A673 (cell line): ENCODE measurements at regions not wholly inside any gene's neighbourhood (a gene's known extent, or its start where the extent isn't known, plus 50 kb on each side); places are given as distances from the start of the nearest gene placed in this dataset.

Source experiments
- BruUV-seq: library from RNA; stranded (reverse); fragments of 400-500 nt; replicated peaks from 2 replicates; lab custom pipeline; 2021; lab: Mats Ljungman, UMichigan
- CTCF ChIA-PET: fragments of 300-600 bp; sonication (Branson Sonifier 250); formaldehyde crosslinking; loops from one replicate; lab custom pipeline; 2022; ENCODE audit warnings: antibody characterized with exemption; lab: Charles Lee
- POLR2A ChIA-PET: fragments of 300-600 bp; sonication (Branson Sonifier 250); formaldehyde crosslinking; loops from one replicate; lab custom pipeline; 2022; ENCODE audit warnings: antibody characterized with exemption; ENCODE audit not compliant: low non-redundant PET; lab: Charles Lee
- DNase-seq: peaks from one replicate; pipeline ENCODE4 v3.0.0-alpha.2; 2015; ENCODE audit warnings: low spot score
- H3K27ac ChIP-seq: fragments of 200-600 bp; sonication (generic); 2 replicates; pipeline ENCODE4 v1.5.1; 2016; ENCODE audit warnings: mixed run types, low read depth, mild to moderate bottlenecking, mixed read lengths, antibody characterized with exemption, low read length; ENCODE audit not compliant: poor library complexity, severe bottlenecking
- H3K27me3 ChIP-seq: fragments of 200-600 bp; sonication (generic); replicated peaks from 2 replicates; pipeline ENCODE4 v1.6.1; 2017; ENCODE audit warnings: mixed run types, low read depth, mild to moderate bottlenecking, mixed read lengths, antibody characterized with exemption, low read length; ENCODE audit not compliant: insufficient read depth, poor library complexity
- H3K36me3 ChIP-seq: fragments of 200-600 bp; sonication (generic); 2 replicates; pipeline ENCODE4 v1.6.1; 2016; ENCODE audit warnings: mixed run types, mild to moderate bottlenecking, mixed read lengths, antibody characterized with exemption, low read length; ENCODE audit not compliant: insufficient read depth, poor library complexity, severe bottlenecking
- H3K4me1 ChIP-seq: fragments of 200-600 bp; sonication (generic); 2 replicates; pipeline ENCODE4 v1.6.1; 2017; ENCODE audit warnings: mixed run types, mild to moderate bottlenecking, mixed read lengths, antibody characterized with exemption, low read length; ENCODE audit not compliant: insufficient read depth, poor library complexity, severe bottlenecking
- H3K4me3 ChIP-seq: fragments of 200-600 bp; sonication (generic); 2 replicates; pipeline ENCODE4 v1.5.1; 2016; ENCODE audit warnings: low read depth, mixed run types, mild to moderate bottlenecking, mixed read lengths, low read length; ENCODE audit not compliant: poor library complexity, severe bottlenecking
- H3K9me3 ChIP-seq: fragments of 200-600 bp; sonication (generic); 2 replicates; pipeline ENCODE4 v1.6.1; 2016; ENCODE audit warnings: mixed run types, low read depth, mild to moderate bottlenecking, mixed read lengths, antibody characterized with exemption, low read length; ENCODE audit not compliant: poor library complexity, severe bottlenecking
- EZH2 ChIP-seq: fragments of 200-600 bp; sonication (generic); IDR thresholded peaks from 2 replicates; pipeline ENCODE4 v1.6.1; 2017; ENCODE audit warnings: borderline replicate concordance, low read depth, mild to moderate bottlenecking, mixed read lengths, antibody characterized with exemption, low read length; ENCODE audit not compliant: poor library complexity, severe bottlenecking
- intact Hi-C: fragments of 100-400 bp; cut with micrococcal nuclease; formaldehyde crosslinking; loops from one replicate; pipeline ENCODE4 v1.10.0; 2022; ENCODE audit not compliant: unreplicated experiment
- TF ChIP-seq, protein P1 (sequence below): fragments of 300-800, 200-600 bp; sonication (generic); conservative IDR thresholded peaks from 2 replicates; pipeline ENCODE4 v1.5.1; 2017; ENCODE audit warnings: low read depth, mild to moderate bottlenecking, antibody characterized with exemption, low read length, moderate library complexity, mixed read lengths

DNA sequence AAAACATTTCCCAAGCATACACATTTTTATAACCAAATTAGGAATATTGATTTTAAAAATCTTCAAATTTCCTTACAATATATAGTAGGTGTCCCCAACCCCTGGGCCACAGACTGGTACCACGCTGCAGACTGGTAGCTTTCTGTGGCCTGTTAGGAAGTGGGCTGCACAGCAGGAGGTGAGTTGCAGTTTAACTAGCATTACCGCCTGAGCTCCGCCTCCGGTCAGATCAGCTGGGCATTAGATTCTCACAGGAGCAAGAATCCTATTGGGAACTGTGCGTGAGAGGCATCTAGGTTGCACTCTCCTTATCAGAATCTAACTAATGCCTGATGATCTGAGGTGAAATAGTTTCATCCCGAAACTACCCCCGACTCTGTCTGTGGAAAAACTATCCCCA, 62.1 kb downstream of the ZWINT start:
- H3K4me3 ChIP-seq = no peak overlapping the region
- POLR2A ChIA-PET = no interaction called here
- H3K9me3 ChIP-seq = peaks cover 13% of the 10 kb centered on the region
- TF ChIP-seq, protein P1, sequence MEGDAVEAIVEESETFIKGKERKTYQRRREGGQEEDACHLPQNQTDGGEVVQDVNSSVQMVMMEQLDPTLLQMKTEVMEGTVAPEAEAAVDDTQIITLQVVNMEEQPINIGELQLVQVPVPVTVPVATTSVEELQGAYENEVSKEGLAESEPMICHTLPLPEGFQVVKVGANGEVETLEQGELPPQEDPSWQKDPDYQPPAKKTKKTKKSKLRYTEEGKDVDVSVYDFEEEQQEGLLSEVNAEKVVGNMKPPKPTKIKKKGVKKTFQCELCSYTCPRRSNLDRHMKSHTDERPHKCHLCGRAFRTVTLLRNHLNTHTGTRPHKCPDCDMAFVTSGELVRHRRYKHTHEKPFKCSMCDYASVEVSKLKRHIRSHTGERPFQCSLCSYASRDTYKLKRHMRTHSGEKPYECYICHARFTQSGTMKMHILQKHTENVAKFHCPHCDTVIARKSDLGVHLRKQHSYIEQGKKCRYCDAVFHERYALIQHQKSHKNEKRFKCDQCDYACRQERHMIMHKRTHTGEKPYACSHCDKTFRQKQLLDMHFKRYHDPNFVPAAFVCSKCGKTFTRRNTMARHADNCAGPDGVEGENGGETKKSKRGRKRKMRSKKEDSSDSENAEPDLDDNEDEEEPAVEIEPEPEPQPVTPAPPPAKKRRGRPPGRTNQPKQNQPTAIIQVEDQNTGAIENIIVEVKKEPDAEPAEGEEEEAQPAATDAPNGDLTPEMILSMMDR = no peak
- no peak for TF ChIP-seq EZH2
- CTCF ChIA-PET = no interaction called here
- H3K4me1 ChIP-seq = no peaks in the 10 kb centered on the region
- H3K27me3 ChIP-seq = no peaks in the 10 kb centered on the region
- H3K27ac ChIP-seq = no peak overlapping the region
- DNase-seq = no peak
- no peaks in the 10 kb centered on the region for H3K36me3 ChIP-seq
- intact Hi-C loops = no loop called here
- BruUV-seq = no TSS peak

DNA sequence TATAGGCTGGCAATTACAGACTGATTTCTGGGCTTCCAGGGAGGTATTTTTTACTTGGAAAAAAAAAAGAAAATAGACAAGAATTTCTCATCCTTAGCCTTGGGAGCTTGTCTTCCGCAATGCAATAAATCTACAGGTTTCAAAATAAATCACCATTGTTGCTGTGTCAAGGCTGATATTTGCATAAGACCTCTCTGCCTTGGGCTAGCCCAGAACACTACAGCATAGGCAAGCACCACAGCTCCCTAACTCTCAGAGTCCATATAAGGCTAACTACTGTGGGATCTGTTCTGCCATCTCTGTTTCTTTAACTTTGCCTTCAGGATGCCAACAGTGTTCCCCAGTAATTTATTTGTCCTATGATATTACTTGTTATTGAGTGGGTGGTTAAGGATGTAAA, 64.4 kb downstream of the ZWINT start:
- TF ChIP-seq, protein P1 = no peak
- TF ChIP-seq EZH2 = no peak
- H3K27ac ChIP-seq = no peak overlapping the region
- peaks cover 22% of the 10 kb centered on the region for H3K9me3 ChIP-seq
- H3K27me3 ChIP-seq = no peaks in the 10 kb centered on the region
- no TSS peak for BruUV-seq
- H3K4me3 ChIP-seq = no peak overlapping the region
- ChIA-PET CTCF (no interaction called here), POLR2A (no interaction called here)
- no peaks in the 10 kb centered on the region for H3K4me1 ChIP-seq
- intact Hi-C loops = no loop called here
- DNase-seq = no peak
- H3K36me3 ChIP-seq = no peaks in the 10 kb centered on the region

DNA sequence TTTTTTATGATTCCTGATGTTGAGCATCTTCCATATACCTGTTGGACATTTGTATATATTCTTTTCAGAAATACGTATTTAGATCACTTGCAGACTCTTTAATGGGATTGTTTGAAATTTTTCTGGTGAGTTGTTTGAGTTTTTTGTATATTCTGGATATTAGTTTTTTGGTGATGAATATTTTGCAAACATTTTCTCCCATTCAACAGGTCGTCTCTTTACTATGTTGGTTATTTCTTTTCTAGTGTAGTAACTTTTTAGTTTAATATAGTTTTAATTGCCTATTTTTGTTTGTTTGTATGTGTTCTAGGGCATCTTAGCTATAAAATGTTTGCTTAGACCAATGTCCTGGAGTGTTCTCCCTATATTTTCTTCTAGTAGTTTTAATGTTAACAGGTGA, 72.7 kb downstream of the ZWINT start:
- H3K27ac ChIP-seq = no peak overlapping the region
- ChIA-PET POLR2A (no interaction called here), CTCF (no interaction called here)
- no TSS peak for BruUV-seq
- TF ChIP-seq, protein P1 = no peak
- no peak for TF ChIP-seq EZH2
- H3K4me3 ChIP-seq = no peak overlapping the region
- no peaks in the 10 kb centered on the region for H3K36me3 ChIP-seq
- no peaks in the 10 kb centered on the region for H3K27me3 ChIP-seq
- intact Hi-C loops = no loop called here
- peaks cover 18% of the 10 kb centered on the region for H3K9me3 ChIP-seq
- no peaks in the 10 kb centered on the region for H3K4me1 ChIP-seq
- no peak for DNase-seq
